Tibial artery (tissue), 4 donors: ENCODE measurements at regions not wholly inside any gene's neighbourhood (a gene's known extent, or its start where the extent isn't known, plus 50 kb on each side); places are given as distances from the start of the nearest gene placed in this dataset.

Source experiments
- DNase-seq, 2 donors: peaks; one replicate each; pipeline ENCODE4 v3.0.0-alpha.2; 2019
- H3K27ac ChIP-seq, 2 donors: fragments of 200-600 bp; sonication (generic) in 1 of 2; 1 replicate in 1 of 2; 2 replicates in 1 of 2; pipeline ENCODE4 v1.5.1; 2018 to 2019; ENCODE audit warnings: mild to moderate bottlenecking in 1 of 2
- H3K27me3 ChIP-seq, 2 donors: fragments of 200-600 bp; sonication (generic) in 1 of 2; one replicate each; pipeline versions ENCODE4 v1.5.1 to v1.6.0; 2016 to 2019
- H3K36me3 ChIP-seq, 3 donors: fragments of 200-600 bp; sonication (generic) in 2 of 3; one replicate each; pipeline ENCODE4 v1.5.1; 2016 to 2019; ENCODE audit warnings: mild to moderate bottlenecking in 2 of 3
- H3K4me1 ChIP-seq, 4 donors: fragments of 200-600 bp; sonication (generic) in 2 of 4; 1 replicate in 3 of 4; 2 replicates in 1 of 4; pipeline ENCODE4 v1.5.1; 2016 to 2019
- H3K4me3 ChIP-seq, 2 donors: fragments of 200-600 bp; sonication (generic) in 1 of 2; 1 replicate in 1 of 2; 2 replicates in 1 of 2; pipeline ENCODE4 v1.5.1; 2018 to 2019; ENCODE audit warnings: mild to moderate bottlenecking in 2 of 2
- H3K9me3 ChIP-seq, 3 donors: fragments of 200-600 bp; sonication (generic) in 1 of 3; one replicate each; pipeline ENCODE4 v1.5.1; 2016 to 2019
- CTCF ChIP-seq, 2 experiments: fragments of 200-600 bp in 1 of 2; fragments of 450-650 bp in 1 of 2; IDR thresholded peaks; one replicate each; pipeline ENCODE4 v1.5.1; 2017 to 2019; ENCODE audit warnings: antibody characterized with exemption in 2 of 2, mild to moderate bottlenecking in 1 of 2, moderate library complexity in 1 of 2
- intact Hi-C: fragments of 100-400 bp; cut with DNase I; formaldehyde crosslinking; loops from one replicate; pipeline ENCODE4 v1.15.0; 2023; ENCODE audit warnings: low total_unique reads

DNA sequence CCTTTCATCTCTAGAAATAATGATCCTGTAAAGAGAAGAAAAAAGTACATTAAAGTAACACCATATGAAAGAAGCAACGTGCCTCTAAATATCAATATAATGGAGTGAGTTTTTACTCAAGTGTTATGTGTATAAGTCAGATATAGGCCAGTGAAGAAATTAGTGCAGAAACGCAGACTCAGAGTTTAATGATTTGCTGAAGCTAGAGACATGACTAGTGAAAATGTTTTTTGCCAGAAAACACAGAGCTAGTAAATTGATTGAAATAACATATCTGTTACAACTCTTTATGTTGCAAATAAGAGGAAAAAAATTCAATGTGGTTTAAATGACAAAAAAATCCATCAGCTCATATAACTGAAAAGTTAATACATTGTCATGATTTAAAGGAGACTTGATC, 217.2 kb upstream of the NXPH2 start:
- no peak overlapping the region for H3K27ac ChIP-seq
- no peak for TF ChIP-seq CTCF (IDR thresholded peaks at IDR 0.05)
- no peaks in the 10 kb centered on the region for H3K36me3 ChIP-seq
- no peaks in the 10 kb centered on the region for H3K27me3 ChIP-seq
- no peak overlapping the region for H3K4me3 ChIP-seq
- no peaks in the 10 kb centered on the region for H3K4me1 ChIP-seq
- DNase-seq = no peak
- intact Hi-C loops = no loop called here
- H3K9me3 ChIP-seq = no peaks in the 10 kb centered on the region

DNA sequence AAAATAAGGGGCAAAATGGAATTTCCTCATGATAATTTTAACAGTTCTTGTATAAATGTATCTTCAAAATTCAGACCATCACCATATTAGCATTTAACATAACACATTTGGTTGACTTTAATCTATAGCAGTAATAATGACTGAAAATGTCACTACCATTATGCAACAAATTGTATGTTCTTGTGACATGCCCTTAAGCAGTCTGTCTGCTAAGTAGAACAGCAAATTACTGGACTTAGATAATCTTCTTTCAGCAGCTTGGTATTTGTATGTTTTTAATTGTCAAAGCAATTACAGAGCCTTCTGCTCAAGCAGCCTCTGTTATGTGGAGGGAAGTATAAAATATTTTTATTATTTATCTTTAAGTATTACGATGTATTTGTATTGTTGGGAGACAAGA, 214.3 kb upstream of the NXPH2 start:
- no peak overlapping the region for H3K27ac ChIP-seq
- intact Hi-C loops = no loop called here
- H3K27me3 ChIP-seq = no peaks in the 10 kb centered on the region
- no peak for DNase-seq
- TF ChIP-seq CTCF (IDR thresholded peaks at IDR 0.05) = no peak
- H3K4me1 ChIP-seq = no peaks in the 10 kb centered on the region
- no peaks in the 10 kb centered on the region for H3K36me3 ChIP-seq
- H3K4me3 ChIP-seq = no peak overlapping the region
- H3K9me3 ChIP-seq = no peaks in the 10 kb centered on the region

DNA sequence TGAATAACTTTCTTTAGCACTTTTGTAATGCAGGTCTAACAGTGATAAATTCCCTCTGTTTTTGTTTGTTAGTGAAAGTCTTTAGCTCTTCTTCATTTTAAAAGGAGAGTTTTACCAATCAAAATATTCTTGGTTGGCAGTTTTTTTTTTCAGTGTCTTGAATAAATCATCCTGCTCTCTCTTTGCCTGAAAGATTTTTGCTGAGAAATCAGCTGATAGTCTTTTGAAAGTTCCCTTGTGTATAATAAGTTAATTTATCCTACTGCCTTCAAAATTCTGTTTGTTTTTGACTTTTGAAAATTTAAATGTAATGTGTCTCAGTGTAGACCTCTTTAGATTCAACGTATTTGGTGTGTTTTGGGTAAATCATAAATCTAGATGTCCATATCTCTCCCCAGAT, 205.7 kb upstream of the NXPH2 start:
- Histone ChIP-seq H3K4me1 (no peaks in the 10 kb centered on the region), H3K27me3 (no peaks in the 10 kb centered on the region), H3K4me3 (no peak overlapping the region), H3K36me3 (no peaks in the 10 kb centered on the region), H3K9me3 (peaks cover 0 to 7% (median 4%) of the 10 kb centered on the region in 3 donors), H3K27ac (no peak overlapping the region)
- DNase-seq = no peak
- intact Hi-C loops = no loop called here
- no peak for TF ChIP-seq CTCF (IDR thresholded peaks at IDR 0.05)

DNA sequence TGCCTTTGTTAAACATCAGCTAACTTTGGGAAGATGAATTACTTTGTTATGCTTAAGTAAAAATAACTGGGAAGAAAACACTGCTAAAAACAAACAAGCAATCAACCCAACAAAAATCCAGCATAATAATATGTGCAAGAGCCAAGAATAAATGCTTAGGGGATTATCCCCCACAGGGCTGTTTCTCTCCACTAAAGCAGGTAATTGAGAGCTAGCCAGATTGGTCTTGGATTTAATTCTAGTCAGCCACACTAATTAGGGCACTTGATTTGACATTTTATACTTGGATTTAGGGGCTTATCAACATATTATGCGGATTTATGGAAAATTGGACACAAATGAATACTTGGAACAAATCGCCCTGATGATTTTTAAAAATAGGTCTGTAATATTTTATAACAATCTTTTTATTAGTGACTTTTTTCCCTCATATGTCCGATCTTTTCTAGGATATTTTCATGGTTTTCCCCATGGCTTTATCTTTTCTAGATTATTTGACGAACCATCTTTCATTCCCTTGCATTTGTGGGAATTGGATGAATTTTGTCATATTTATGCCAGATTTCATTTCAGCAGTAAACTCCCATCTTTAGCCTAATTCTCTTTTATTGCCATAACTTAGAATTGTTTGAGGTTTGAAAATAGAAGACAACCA, 199.1 kb upstream of the NXPH2 start:
- Histone ChIP-seq H3K36me3 (no peaks in the 10 kb centered on the region), H3K4me1 (no peaks in the 10 kb centered on the region), H3K27ac (no peak overlapping the region), H3K4me3 (no peak overlapping the region), H3K9me3 (no peaks in the 10 kb centered on the region), H3K27me3 (no peaks in the 10 kb centered on the region)
- no peak for TF ChIP-seq CTCF (IDR thresholded peaks at IDR 0.05)
- intact Hi-C loops = no loop called here
- no peak for DNase-seq

- TF ChIP-seq CTCF (IDR thresholded peaks at IDR 0.05) = no peak
- H3K36me3 ChIP-seq = no peaks in the 10 kb centered on the region
- no peaks in the 10 kb centered on the region for H3K4me1 ChIP-seq
- no peak overlapping the region for H3K4me3 ChIP-seq
- H3K27ac ChIP-seq = no peak overlapping the region
- no peak for DNase-seq
- no peaks in the 10 kb centered on the region for H3K9me3 ChIP-seq
- no peaks in the 10 kb centered on the region for H3K27me3 ChIP-seq
- intact Hi-C loops = no loop called here
These were observed 194.5 kb upstream of the NXPH2 start for GRCh38 chr2:138974651-138975050.

DNA sequence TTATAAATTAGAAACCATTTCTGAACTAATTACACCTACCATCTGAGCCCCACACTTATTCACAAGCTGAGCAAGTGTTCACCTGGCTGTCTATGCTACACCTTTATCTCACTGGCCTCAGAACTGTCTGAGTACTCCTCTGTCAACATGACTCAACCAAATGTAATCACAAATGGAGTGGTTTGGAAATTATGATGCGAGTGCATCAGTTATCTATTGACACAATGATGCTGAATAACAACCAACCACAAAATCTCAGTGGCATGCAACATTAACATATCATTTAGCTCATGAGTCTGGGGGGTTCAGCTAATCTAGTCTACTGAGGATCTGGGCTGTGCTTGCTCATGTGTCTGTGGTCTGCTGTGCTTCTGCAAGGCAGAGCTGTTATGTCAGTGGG, 184.2 kb upstream of the NXPH2 start:
- Histone ChIP-seq H3K9me3 (no peaks in the 10 kb centered on the region), H3K27ac (no peak overlapping the region), H3K27me3 (no peaks in the 10 kb centered on the region), H3K36me3 (no peaks in the 10 kb centered on the region), H3K4me1 (no peaks in the 10 kb centered on the region), H3K4me3 (no peak overlapping the region)
- TF ChIP-seq CTCF (IDR thresholded peaks at IDR 0.05) = no peak
- DNase-seq = no peak
- intact Hi-C loops = no loop called here
